PC-9 (cell line): ENCODE measurements at regions not wholly inside any gene's neighbourhood (a gene's known extent, or its start where the extent isn't known, plus 50 kb on each side); places are given as distances from the start of the nearest gene placed in this dataset.

Experiments
- CTCF ChIP-seq: fragments of 200-600 bp; sonication (generic); conservative IDR thresholded peaks from 2 replicates; pipeline ENCODE4 v1.6.1; 2017; ENCODE audit warnings: mixed run types, antibody characterized with exemption, mild to moderate bottlenecking, moderate library complexity
- EZH2 ChIP-seq: fragments of 200-600 bp; sonication (generic); IDR thresholded peaks from 2 replicates; pipeline ENCODE4 v1.8.0; 2017; ENCODE audit warnings: antibody characterized with exemption, low read depth

GRCh38 chr5:68795190-68795589 is 298.6 kb upstream of the SLC30A5 start:
- TF ChIP-seq CTCF (no peak), EZH2 (no peak)
